Stimulated activated effector memory CD8-positive, alpha-beta T cell treated with anti-CD3 and anti-CD28 coated beads, Interleukin-12 subunit alpha, Interleukin-12 subunit beta, amount 100 ng/mL, for 72 hours (primary cell): ENCODE measurements at regions not wholly inside any gene's neighbourhood (a gene's known extent, or its start where the extent isn't known, plus 50 kb on each side); places are given as distances from the start of the nearest gene placed in this dataset.
"Not testable (repeated sequence)": the region's sequence is repeated elsewhere in the genome, so short reads cannot be mapped to it uniquely, and the experiment has no call there.

Experiments used
- ATAC-seq: fragments of 150-1000 bp; cut with Tn5 transposase; 2 replicates; pipeline ENCODE4 v1.10.0; 2021
- DNase-seq, 2 donors: peaks; one replicate each; pipeline ENCODE4 v3.0.0; 2021 to 2022; ENCODE audit warnings: low spot score in 2 of 2
- H3K27ac Mint-ChIP-seq: one replicate; pipeline ENCODE4 v1.8.0; 2022; ENCODE audit warnings: mild to moderate bottlenecking, mixed read lengths
- H3K36me3 Mint-ChIP-seq: one replicate; pipeline ENCODE4 v1.8.0; 2022; ENCODE audit warnings: mild to moderate bottlenecking, mixed read lengths
- H3K4me1 Mint-ChIP-seq: one replicate; pipeline ENCODE4 v1.8.0; 2022; ENCODE audit warnings: mixed read lengths
- H3K4me3 Mint-ChIP-seq: one replicate; pipeline ENCODE4 v1.8.0; 2022; ENCODE audit warnings: mild to moderate bottlenecking, mixed read lengths
- H3K9me3 Mint-ChIP-seq: one replicate; pipeline ENCODE4 v1.8.0; 2022; ENCODE audit warnings: mixed read lengths

GRCh38 chr1:105231378-105231777 is 1481.7 kb downstream of the AMY1C start:
- no peaks in the 10 kb centered on the region for H3K4me1 Mint-ChIP-seq
- peaks cover 21% of the 10 kb centered on the region for H3K9me3 Mint-ChIP-seq
- DNase-seq (no peak), ATAC-seq (no peak)
- no peak overlapping the region for H3K27ac Mint-ChIP-seq
- H3K36me3 Mint-ChIP-seq: no peaks in the 10 kb centered on the region
- H3K4me3 Mint-ChIP-seq: no peak overlapping the region

- no peaks in the 10 kb centered on the region for H3K36me3 Mint-ChIP-seq
- H3K4me1 Mint-ChIP-seq: no peaks in the 10 kb centered on the region
- no peak overlapping the region for H3K4me3 Mint-ChIP-seq
- no peak for ATAC-seq
- no peak for DNase-seq
- H3K9me3 Mint-ChIP-seq: peaks cover 21% of the 10 kb centered on the region
- H3K27ac Mint-ChIP-seq: no peak overlapping the region
Observed at GRCh38 chr1:105243411-105243810, 1493.7 kb downstream of the AMY1C start.

- Mint-ChIP-seq H3K36me3 (no peaks in the 10 kb centered on the region), H3K27ac (no peak overlapping the region), H3K4me3 (no peak overlapping the region), H3K9me3 (peaks cover 25% of the 10 kb centered on the region), H3K4me1 (no peaks in the 10 kb centered on the region)
- DNase-seq: no peak
- ATAC-seq: no peak
Observed at GRCh38 chr1:105243969-105244368, 1494.3 kb downstream of the AMY1C start.

DNA sequence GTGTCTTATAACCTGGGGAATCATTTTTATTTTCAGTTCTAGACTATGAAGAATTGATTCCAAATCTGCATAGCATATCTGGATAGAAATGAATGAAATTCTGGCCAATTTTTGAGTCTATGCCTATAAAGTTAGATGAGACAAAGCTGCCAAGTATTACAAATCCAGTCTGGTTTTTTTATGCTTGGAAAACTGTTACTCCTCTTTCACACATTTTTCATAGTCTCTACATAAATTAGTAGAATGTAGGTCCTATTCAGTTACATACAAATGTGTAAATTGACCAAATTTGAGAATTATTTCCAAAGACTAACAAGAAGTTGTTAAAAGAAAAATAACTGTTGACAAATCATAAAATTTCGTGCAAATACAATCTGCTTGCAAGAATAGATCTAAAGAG is 1505.2 kb downstream of the AMY1C start:
- H3K9me3 Mint-ChIP-seq: peaks cover 23% of the 10 kb centered on the region
- no peak overlapping the region for H3K27ac Mint-ChIP-seq
- no peaks in the 10 kb centered on the region for H3K36me3 Mint-ChIP-seq
- no peaks in the 10 kb centered on the region for H3K4me1 Mint-ChIP-seq
- no peak overlapping the region for H3K4me3 Mint-ChIP-seq
- no peak for ATAC-seq
- no peak for DNase-seq

- Mint-ChIP-seq H3K4me1 (no peaks in the 10 kb centered on the region), H3K27ac (no peak overlapping the region), H3K9me3 (peaks cover 22% of the 10 kb centered on the region), H3K4me3 (no peak overlapping the region), H3K36me3 (no peaks in the 10 kb centered on the region)
- no peak for ATAC-seq
- no peak for DNase-seq
Observed at GRCh38 chr1:105260001-105260400, 1510.3 kb downstream of the AMY1C start.

DNA sequence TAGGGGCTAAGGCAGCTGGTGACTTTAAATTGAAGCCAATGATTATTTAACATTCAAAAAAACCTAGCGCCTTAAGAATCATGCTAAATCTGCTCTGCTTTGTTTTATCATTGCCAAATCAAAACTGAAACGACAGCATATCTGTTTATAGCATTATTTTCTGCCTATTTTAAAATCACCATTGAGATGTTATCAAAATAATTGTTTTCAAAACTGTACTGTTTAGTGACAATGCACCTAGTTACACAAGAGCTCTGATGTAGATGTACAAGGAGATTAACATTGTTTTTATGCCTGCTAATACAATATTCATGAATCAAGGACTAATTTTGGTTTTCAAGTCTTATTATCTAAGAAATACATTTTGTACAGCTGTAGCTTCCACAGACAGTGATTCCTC is 1521.3 kb downstream of the AMY1C start:
- no peak overlapping the region for H3K4me3 Mint-ChIP-seq
- H3K36me3 Mint-ChIP-seq: no peaks in the 10 kb centered on the region
- no peaks in the 10 kb centered on the region for H3K4me1 Mint-ChIP-seq
- ATAC-seq: no peak
- no peak for DNase-seq
- H3K9me3 Mint-ChIP-seq: peaks cover 34% of the 10 kb centered on the region
- H3K27ac Mint-ChIP-seq: no peak overlapping the region

- H3K4me3 Mint-ChIP-seq, ATAC-seq, H3K4me1 Mint-ChIP-seq, H3K36me3 Mint-ChIP-seq, DNase-seq, H3K27ac Mint-ChIP-seq: not testable (repeated sequence)
- peaks cover 31% of the 10 kb centered on the region for H3K9me3 Mint-ChIP-seq
Observed at GRCh38 chr1:105272376-105272775, 1522.7 kb downstream of the AMY1C start.

GRCh38 chr1:105294838-105295237 is 1545.1 kb downstream of the AMY1C start:
- DNase-seq: no peak
- no peak for ATAC-seq
- Mint-ChIP-seq H3K4me1 (no peaks in the 10 kb centered on the region), H3K4me3 (no peak overlapping the region), H3K36me3 (no peaks in the 10 kb centered on the region), H3K9me3 (peaks cover 27% of the 10 kb centered on the region), H3K27ac (no peak overlapping the region)

GRCh38 chr1:105310063-105310462 is 1560.4 kb downstream of the AMY1C start:
- ATAC-seq: no peak
- H3K4me1 Mint-ChIP-seq: no peaks in the 10 kb centered on the region
- no peaks in the 10 kb centered on the region for H3K36me3 Mint-ChIP-seq
- H3K27ac Mint-ChIP-seq: no peak overlapping the region
- no peak overlapping the region for H3K4me3 Mint-ChIP-seq
- no peak for DNase-seq
- H3K9me3 Mint-ChIP-seq: peaks cover 10% of the 10 kb centered on the region

DNA sequence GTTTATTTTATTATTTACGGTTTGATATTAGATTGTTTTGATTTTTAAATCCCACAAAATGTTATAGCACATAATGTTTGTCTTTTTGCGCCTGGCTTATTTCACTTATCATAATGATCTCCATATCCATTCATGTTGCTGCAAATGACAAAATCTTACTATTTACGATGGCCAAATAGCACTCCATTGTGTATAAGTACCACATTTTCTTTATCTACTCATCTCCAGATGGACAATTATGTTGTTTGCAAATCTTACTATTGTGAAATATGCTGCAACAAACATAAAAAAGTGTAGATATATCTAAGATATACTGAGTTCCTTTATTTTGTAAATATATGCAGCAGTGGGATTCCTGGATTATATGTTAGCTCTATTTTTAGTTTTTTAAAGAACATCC is 1568.3 kb downstream of the AMY1C start:
- Mint-ChIP-seq H3K4me1 (no peaks in the 10 kb centered on the region), H3K9me3 (peaks cover 27% of the 10 kb centered on the region), H3K27ac (no peak overlapping the region), H3K4me3 (no peak overlapping the region), H3K36me3 (no peaks in the 10 kb centered on the region)
- DNase-seq (no peak), ATAC-seq (no peak)

- ATAC-seq (no peak), DNase-seq (no peak)
- no peaks in the 10 kb centered on the region for H3K4me1 Mint-ChIP-seq
- H3K27ac Mint-ChIP-seq: no peak overlapping the region
- peaks cover 21% of the 10 kb centered on the region for H3K9me3 Mint-ChIP-seq
- no peak overlapping the region for H3K4me3 Mint-ChIP-seq
- no peaks in the 10 kb centered on the region for H3K36me3 Mint-ChIP-seq
Observed at GRCh38 chr1:105326886-105327285, 1577.2 kb downstream of the AMY1C start.

GRCh38 chr1:105337420-105337819 is 1587.7 kb downstream of the AMY1C start:
- no peak for DNase-seq
- no peaks in the 10 kb centered on the region for H3K36me3 Mint-ChIP-seq
- no peaks in the 10 kb centered on the region for H3K4me1 Mint-ChIP-seq
- ATAC-seq: no peak
- no peak overlapping the region for H3K4me3 Mint-ChIP-seq
- no peak overlapping the region for H3K27ac Mint-ChIP-seq
- H3K9me3 Mint-ChIP-seq: peaks cover 12% of the 10 kb centered on the region

GRCh38 chr1:105343317-105343716 is 1593.6 kb downstream of the AMY1C start:
- H3K4me1 Mint-ChIP-seq: no peaks in the 10 kb centered on the region
- H3K9me3 Mint-ChIP-seq: peaks cover 10% of the 10 kb centered on the region
- no peak overlapping the region for H3K4me3 Mint-ChIP-seq
- DNase-seq (no peak), ATAC-seq (no peak)
- no peak overlapping the region for H3K27ac Mint-ChIP-seq
- no peaks in the 10 kb centered on the region for H3K36me3 Mint-ChIP-seq

- no peaks in the 10 kb centered on the region for H3K4me1 Mint-ChIP-seq
- H3K4me3 Mint-ChIP-seq: no peak overlapping the region
- no peak overlapping the region for H3K27ac Mint-ChIP-seq
- H3K9me3 Mint-ChIP-seq: peaks cover 17% of the 10 kb centered on the region
- no peaks in the 10 kb centered on the region for H3K36me3 Mint-ChIP-seq
- ATAC-seq: no peak
- no peak for DNase-seq
Observed at GRCh38 chr1:105359457-105359856, 1609.8 kb downstream of the AMY1C start.

DNA sequence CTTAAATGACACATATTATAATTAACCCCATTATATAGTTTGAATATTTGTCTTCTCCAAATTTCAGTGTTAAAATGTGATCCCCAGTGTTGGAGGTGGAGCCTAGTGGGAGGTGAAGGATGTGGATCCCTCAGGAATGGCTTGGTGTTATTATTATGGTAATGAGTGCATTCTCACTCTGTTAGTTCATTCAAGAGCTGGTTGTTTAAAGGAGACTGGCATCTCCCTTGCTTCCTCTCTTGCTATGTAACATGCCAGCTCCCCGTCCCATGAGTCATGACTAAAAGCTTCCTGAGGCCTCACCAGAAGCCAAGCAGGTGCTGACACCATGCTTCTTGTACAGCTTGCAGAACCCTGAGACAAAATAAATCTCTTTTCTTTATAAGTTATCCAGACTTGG is 1612.7 kb downstream of the AMY1C start:
- H3K27ac Mint-ChIP-seq: no peak overlapping the region
- peaks cover 18% of the 10 kb centered on the region for H3K9me3 Mint-ChIP-seq
- no peak overlapping the region for H3K4me3 Mint-ChIP-seq
- DNase-seq: no peak
- ATAC-seq: no peak
- no peaks in the 10 kb centered on the region for H3K4me1 Mint-ChIP-seq
- H3K36me3 Mint-ChIP-seq: no peaks in the 10 kb centered on the region

- no peak overlapping the region for H3K27ac Mint-ChIP-seq
- no peak overlapping the region for H3K4me3 Mint-ChIP-seq
- H3K36me3 Mint-ChIP-seq: no peaks in the 10 kb centered on the region
- H3K4me1 Mint-ChIP-seq: no peaks in the 10 kb centered on the region
- peaks cover 27% of the 10 kb centered on the region for H3K9me3 Mint-ChIP-seq
- DNase-seq (no peak), ATAC-seq (no peak)
Observed at GRCh38 chr1:105368446-105368845, 1618.7 kb downstream of the AMY1C start.

GRCh38 chr1:105373681-105374080 is 1624.0 kb downstream of the AMY1C start:
- no peak overlapping the region for H3K4me3 Mint-ChIP-seq

More at GRCh38 chr1:105373681-105374080, 1624.0 kb downstream of the AMY1C start:
- DNase-seq: no peak
- Mint-ChIP-seq H3K9me3 (peaks cover 16% of the 10 kb centered on the region), H3K36me3 (no peaks in the 10 kb centered on the region), H3K27ac (no peak overlapping the region), H3K4me1 (no peaks in the 10 kb centered on the region)
- ATAC-seq: no peak
